ENCODE measurements at regions not wholly inside any gene's neighbourhood (a gene's known extent, or its start where the extent isn't known, plus 50 kb on each side); places are given as distances from the start of the nearest gene placed in this dataset.

DNA sequence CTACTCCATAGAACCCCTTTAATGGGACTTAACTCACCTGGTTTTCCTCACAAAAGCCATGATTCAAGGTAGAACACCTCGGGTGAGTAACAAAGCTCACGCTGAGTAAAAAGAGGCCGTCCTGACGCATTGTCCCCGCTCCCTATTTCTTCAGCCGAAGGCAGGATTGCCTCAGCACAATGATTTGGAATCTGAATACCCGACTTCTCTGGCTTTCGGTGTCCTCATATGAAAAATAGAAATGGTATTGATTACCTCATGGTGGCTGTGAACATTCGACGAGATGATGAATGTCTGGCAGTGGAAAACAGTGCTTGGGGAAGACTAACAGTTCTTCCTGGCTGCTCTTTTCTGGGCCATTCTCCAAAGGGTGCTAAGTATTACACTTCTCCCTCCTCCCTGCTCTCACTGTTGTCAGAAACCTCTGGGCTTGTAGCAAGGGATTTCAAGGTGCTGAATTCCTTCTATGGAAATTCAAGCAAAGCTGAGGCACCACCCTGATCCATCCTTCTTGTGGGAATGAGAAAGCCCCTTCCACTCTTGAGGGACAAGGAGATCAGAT, 148.3 kb downstream of the C1orf94 start:
- H3K4me3 ChIP-seq (ENCODE audit: low read length), result no peak overlapping the region
- DNase-seq, result no peak
- TF ChIP-seq EZH2phosphoT487 (IDR thresholded peaks at IDR 0.05; ENCODE audit: borderline replicate concordance, low read length) (no peak), EZH2 (IDR thresholded peaks at IDR 0.05; ENCODE audit: low read length, unreplicated experiment) (no peak)
- TF ChIP-seq, protein P1, sequence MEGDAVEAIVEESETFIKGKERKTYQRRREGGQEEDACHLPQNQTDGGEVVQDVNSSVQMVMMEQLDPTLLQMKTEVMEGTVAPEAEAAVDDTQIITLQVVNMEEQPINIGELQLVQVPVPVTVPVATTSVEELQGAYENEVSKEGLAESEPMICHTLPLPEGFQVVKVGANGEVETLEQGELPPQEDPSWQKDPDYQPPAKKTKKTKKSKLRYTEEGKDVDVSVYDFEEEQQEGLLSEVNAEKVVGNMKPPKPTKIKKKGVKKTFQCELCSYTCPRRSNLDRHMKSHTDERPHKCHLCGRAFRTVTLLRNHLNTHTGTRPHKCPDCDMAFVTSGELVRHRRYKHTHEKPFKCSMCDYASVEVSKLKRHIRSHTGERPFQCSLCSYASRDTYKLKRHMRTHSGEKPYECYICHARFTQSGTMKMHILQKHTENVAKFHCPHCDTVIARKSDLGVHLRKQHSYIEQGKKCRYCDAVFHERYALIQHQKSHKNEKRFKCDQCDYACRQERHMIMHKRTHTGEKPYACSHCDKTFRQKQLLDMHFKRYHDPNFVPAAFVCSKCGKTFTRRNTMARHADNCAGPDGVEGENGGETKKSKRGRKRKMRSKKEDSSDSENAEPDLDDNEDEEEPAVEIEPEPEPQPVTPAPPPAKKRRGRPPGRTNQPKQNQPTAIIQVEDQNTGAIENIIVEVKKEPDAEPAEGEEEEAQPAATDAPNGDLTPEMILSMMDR (conservative IDR thresholded peaks at IDR 0.05; ENCODE audit: low read depth, low read length), result no peak
- H4K20me1 ChIP-seq (ENCODE audit: low read length), result no peaks in the 10 kb centered on the region
- no peak for ATAC-seq
- no peak overlapping the region for H3K27ac ChIP-seq (ENCODE audit: low read length)
- no peaks in the 10 kb centered on the region for H3K4me1 ChIP-seq (ENCODE audit: insufficient read depth, low read length)
- CTCF ChIA-PET, result no interaction called here
- intact Hi-C loops (cut with micrococcal nuclease), result no loop called here
- H3K9me2 ChIP-seq (replicated peaks; ENCODE audit: low read length), result no peaks in the 10 kb centered on the region
- H3K27me3 ChIP-seq (ENCODE audit: low read length), result peaks cover 5% of the 10 kb centered on the region; the same call in 1 of the 2 replicates
- no peaks in the 10 kb centered on the region for H3K79me2 ChIP-seq (ENCODE audit: low read length)
- BruUV-seq (replicated peaks), result no TSS peak
- POLR2A ChIA-PET (ENCODE audit: unreplicated experiment), result no interaction called here
- no peaks in the 10 kb centered on the region for H3K36me3 ChIP-seq (ENCODE audit: low read depth, low read length)
- H3K9me3 ChIP-seq (ENCODE audit: low read length), result no peaks in the 10 kb centered on the region
- no peak overlapping the region for H2AFZ ChIP-seq (ENCODE audit: low read length)
- H3K9ac ChIP-seq (ENCODE audit: low read length), result no peak overlapping the region
- no peaks in the 10 kb centered on the region for H3F3A ChIP-seq (ENCODE audit: low read length, unreplicated experiment)
- no peak overlapping the region for H3K4me2 ChIP-seq (ENCODE audit: low read length)

DNA sequence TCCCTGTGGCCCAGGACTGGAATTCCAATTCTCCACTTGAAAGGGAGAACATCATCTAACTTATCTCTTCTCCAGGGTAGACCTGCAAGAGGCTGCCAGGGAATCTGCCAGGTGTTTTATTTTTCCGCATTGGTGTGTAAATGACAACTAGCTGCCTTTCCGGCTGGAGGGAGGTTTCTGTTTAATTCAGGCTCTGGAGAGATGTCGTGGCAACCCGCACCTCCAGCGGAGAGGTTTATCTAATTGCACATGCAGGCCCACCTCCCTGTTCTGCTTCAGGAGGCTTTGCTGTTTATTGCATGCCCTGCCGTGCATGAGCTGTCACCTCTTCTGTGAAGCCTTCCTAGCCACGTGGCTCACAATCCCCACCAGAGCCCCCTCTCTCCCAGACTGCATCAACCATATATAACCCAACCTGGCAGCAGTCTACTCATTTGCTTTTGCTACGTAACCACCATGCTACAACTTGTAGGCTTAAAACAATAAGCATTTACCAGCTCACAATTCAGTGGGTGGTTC, 151.6 kb downstream of the C1orf94 start:
- Histone ChIP-seq H3K27ac (ENCODE audit: low read length) (no peak overlapping the region), H3F3A (ENCODE audit: low read length, unreplicated experiment) (no peaks in the 10 kb centered on the region), H3K9me2 (replicated peaks; ENCODE audit: low read length) (no peaks in the 10 kb centered on the region), H3K9ac (ENCODE audit: low read length) (no peak overlapping the region), H3K9me3 (ENCODE audit: low read length) (no peaks in the 10 kb centered on the region; the same call in 1 of the 2 replicates), H3K36me3 (ENCODE audit: low read depth, low read length) (no peaks in the 10 kb centered on the region), H3K4me1 (ENCODE audit: insufficient read depth, low read length) (no peaks in the 10 kb centered on the region), H3K79me2 (ENCODE audit: low read length) (no peaks in the 10 kb centered on the region), H3K4me2 (ENCODE audit: low read length) (no peak overlapping the region), H4K20me1 (ENCODE audit: low read length) (no peaks in the 10 kb centered on the region), H2AFZ (ENCODE audit: low read length) (no peak overlapping the region), H3K27me3 (ENCODE audit: low read length) (peaks cover 5% of the 10 kb centered on the region; the same call in 1 of the 2 replicates), H3K4me3 (ENCODE audit: low read length) (no peak overlapping the region)
- intact Hi-C loops (cut with micrococcal nuclease), result no loop called here
- DNase-seq (no peak), ATAC-seq (no peak)
- TF ChIP-seq, protein P1 (conservative IDR thresholded peaks at IDR 0.05; ENCODE audit: low read depth, low read length), result no peak
- TF ChIP-seq EZH2 (IDR thresholded peaks at IDR 0.05; ENCODE audit: low read length, unreplicated experiment) (no peak), EZH2phosphoT487 (IDR thresholded peaks at IDR 0.05; ENCODE audit: borderline replicate concordance, low read length) (no peak)
- no TSS peak for BruUV-seq (replicated peaks)
- ChIA-PET POLR2A (ENCODE audit: unreplicated experiment) (no interaction called here), CTCF (no interaction called here)

DNA sequence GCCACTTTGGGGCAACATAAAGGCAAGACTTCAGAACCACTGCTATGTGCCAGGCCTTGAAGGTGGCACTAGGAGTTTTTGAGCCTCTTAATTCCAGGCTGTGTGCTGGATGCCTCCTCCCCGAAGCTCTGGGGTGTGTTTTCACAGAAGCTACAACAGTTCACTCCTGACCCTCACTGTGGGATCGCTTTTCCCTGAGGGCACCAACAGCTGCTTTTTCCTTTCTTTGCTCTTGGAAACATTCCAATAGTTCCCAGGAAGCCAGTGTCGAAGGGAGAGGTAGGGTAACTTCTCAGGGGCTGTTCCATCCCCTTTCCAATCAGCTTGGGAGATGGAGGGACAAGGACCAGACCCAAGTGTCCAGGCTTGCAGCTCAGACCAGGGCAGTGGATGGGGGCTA, 153.4 kb downstream of the C1orf94 start:
- Histone ChIP-seq H3K9ac (ENCODE audit: low read length) (no peak overlapping the region), H3K79me2 (ENCODE audit: low read length) (no peaks in the 10 kb centered on the region), H3K27me3 (ENCODE audit: low read length) (peaks cover 5% of the 10 kb centered on the region; the same call in 1 of the 2 replicates), H3K36me3 (ENCODE audit: low read depth, low read length) (no peaks in the 10 kb centered on the region), H4K20me1 (ENCODE audit: low read length) (no peaks in the 10 kb centered on the region), H3K27ac (ENCODE audit: low read length) (no peak overlapping the region), H3K4me3 (ENCODE audit: low read length) (no peak overlapping the region), H2AFZ (ENCODE audit: low read length) (no peak overlapping the region), H3K4me2 (ENCODE audit: low read length) (no peak overlapping the region), H3K4me1 (ENCODE audit: insufficient read depth, low read length) (no peaks in the 10 kb centered on the region), H3K9me2 (replicated peaks; ENCODE audit: low read length) (no peaks in the 10 kb centered on the region), H3F3A (ENCODE audit: low read length, unreplicated experiment) (no peaks in the 10 kb centered on the region), H3K9me3 (ENCODE audit: low read length) (no peaks in the 10 kb centered on the region; the same call in 1 of the 2 replicates)
- no TSS peak for BruUV-seq (replicated peaks)
- no peak for ATAC-seq
- intact Hi-C loops (cut with micrococcal nuclease), result no loop called here
- no peak for DNase-seq
- TF ChIP-seq EZH2phosphoT487 (IDR thresholded peaks at IDR 0.05; ENCODE audit: borderline replicate concordance, low read length) (no peak), EZH2 (IDR thresholded peaks at IDR 0.05; ENCODE audit: low read length, unreplicated experiment) (no peak)
- TF ChIP-seq, protein P1 (conservative IDR thresholded peaks at IDR 0.05; ENCODE audit: low read depth, low read length), result no peak
- ChIA-PET POLR2A (ENCODE audit: unreplicated experiment) (no interaction called here), CTCF (no interaction called here)
